HEK293T (cell line): ENCODE measurements at regions not wholly inside any gene's neighbourhood (a gene's known extent, or its start where the extent isn't known, plus 50 kb on each side); places are given as distances from the start of the nearest gene placed in this dataset.

Experiments
- BHLHE40 ChIP-seq: fragments of 450-650 bp; IDR thresholded peaks from 2 replicates; pipeline ENCODE4 v1.6.1; 2016; ENCODE audit warnings: mild to moderate bottlenecking, moderate library complexity, borderline replicate concordance
- CTBP1 ChIP-seq: fragments of 450-650 bp; IDR thresholded peaks from 2 replicates; pipeline ENCODE4 v1.6.1; 2016; ENCODE audit warnings: borderline replicate concordance
- FOXA1 ChIP-seq: fragments of 450-650 bp; IDR thresholded peaks from 2 replicates; pipeline ENCODE4 v1.6.1; 2016; ENCODE audit warnings: mild to moderate bottlenecking
- FOXM1 ChIP-seq: fragments of 450-650 bp; IDR thresholded peaks from 2 replicates; pipeline ENCODE4 v1.6.1; 2017; ENCODE audit warnings: mild to moderate bottlenecking, borderline replicate concordance
- HDGF ChIP-seq: fragments of 450-650 bp; IDR thresholded peaks from 2 replicates; pipeline ENCODE4 v1.6.1; 2017; ENCODE audit warnings: antibody characterized with exemption, borderline replicate concordance
- NFRKB ChIP-seq: fragments of 450-650 bp; IDR thresholded peaks from 2 replicates; pipeline ENCODE4 v1.6.1; 2016; ENCODE audit warnings: mild to moderate bottlenecking, moderate library complexity
- PKNOX1 ChIP-seq: fragments of 450-650 bp; IDR thresholded peaks from 2 replicates; pipeline ENCODE4 v1.6.1; 2016
- ZNF384 ChIP-seq: fragments of 450-650 bp; IDR thresholded peaks from 2 replicates; pipeline ENCODE4 v1.6.1; 2016

- TF ChIP-seq ZNF384 (no peak), FOXA1 (no peak), CTBP1 (no peak), FOXM1 (no peak), HDGF (no peak), PKNOX1 (no peak), NFRKB (no peak), BHLHE40 (no peak)
Measured at GRCh38 chr15:93311620-93312019, 222.6 kb upstream of the RGMA start.
